RWPE2 (cell line): ENCODE measurements at regions not wholly inside any gene's neighbourhood (a gene's known extent, or its start where the extent isn't known, plus 50 kb on each side); places are given as distances from the start of the nearest gene placed in this dataset.

Experiments used
- ATAC-seq: fragments of 200-7000 bp; cut with Tn5 transposase; 3 replicates; pipeline ENCODE4 v1.9.1; 2021; ENCODE audit warnings: low read depth
- DNase-seq: peaks from one replicate; pipeline ENCODE4 v3.0.0-alpha.2; 2020; ENCODE audit warnings: low spot score
- H3K27ac ChIP-seq: fragments of 450-650 bp; 2 replicates; pipeline ENCODE4 v1.5.1; 2017; ENCODE audit warnings: mild to moderate bottlenecking; ENCODE audit not compliant: poor library complexity, severe bottlenecking
- H3K27me3 ChIP-seq: fragments of 250-450 bp; sonication (Bioruptor Pico); 2 replicates; pipeline ENCODE4 v1.5.1; 2021; ENCODE audit warnings: mild to moderate bottlenecking, moderate library complexity; ENCODE audit not compliant: insufficient read depth, poor library complexity, severe bottlenecking
- H3K36me3 ChIP-seq: fragments of 250-450 bp; sonication (Bioruptor Pico); 2 replicates; pipeline ENCODE4 v1.5.1; 2020; ENCODE audit warnings: low read depth, mild to moderate bottlenecking, moderate library complexity
- H3K4me1 ChIP-seq: fragments of 250-450 bp; sonication (Bioruptor Pico); 2 replicates; pipeline ENCODE4 v1.5.1; 2021; ENCODE audit warnings: mild to moderate bottlenecking, moderate library complexity; ENCODE audit not compliant: insufficient read depth, poor library complexity, severe bottlenecking
- H3K4me3 ChIP-seq: fragments of 250-450 bp; sonication (Bioruptor Pico); 2 replicates; pipeline ENCODE4 v1.5.1; 2021; ENCODE audit warnings: mild to moderate bottlenecking, moderate library complexity; ENCODE audit not compliant: severe bottlenecking
- H3K9me3 ChIP-seq: fragments of 250-450 bp; sonication (Bioruptor Pico); 2 replicates; pipeline ENCODE4 v1.5.1; 2021; ENCODE audit warnings: mild to moderate bottlenecking, moderate library complexity; ENCODE audit not compliant: severe bottlenecking
- TF ChIP-seq, protein P1 (sequence below): fragments of 450-650 bp; IDR thresholded peaks from one replicate; pipeline ENCODE4 v1.5.1; 2017; ENCODE audit warnings: mild to moderate bottlenecking, moderate library complexity; ENCODE audit not compliant: poor library complexity, severe bottlenecking

DNA sequence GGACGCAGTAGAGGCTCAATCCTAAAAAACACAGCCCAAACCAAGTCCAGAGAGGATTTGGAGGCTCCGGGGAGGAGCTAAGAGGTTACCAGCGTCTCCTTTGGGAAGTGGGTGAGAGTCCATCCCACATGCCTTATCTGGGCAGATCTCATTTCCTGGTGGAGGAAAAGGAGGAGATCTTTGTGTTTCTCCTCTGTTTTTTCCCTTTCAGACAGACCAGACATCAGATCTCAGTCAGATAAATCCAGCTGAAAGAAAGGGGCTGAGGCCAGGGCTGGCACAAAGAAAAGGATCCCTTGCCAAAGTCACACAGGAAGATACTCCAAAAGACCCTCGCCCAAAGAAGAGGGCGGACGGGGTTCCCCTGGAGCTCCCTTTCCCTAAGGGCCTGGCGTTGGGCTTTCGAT lies 58.3 kb upstream of the COMTD1 start:
- Histone ChIP-seq H3K9me3 (no peaks in the 10 kb centered on the region), H3K36me3 (no peaks in the 10 kb centered on the region), H3K4me1 (peaks cover 16% of the 10 kb centered on the region), H3K4me3 (no peak overlapping the region), H3K27me3 (no peaks in the 10 kb centered on the region), H3K27ac (peak overlapping the region; percentile 79)
- DNase-seq, result no peak
- TF ChIP-seq, protein P1, sequence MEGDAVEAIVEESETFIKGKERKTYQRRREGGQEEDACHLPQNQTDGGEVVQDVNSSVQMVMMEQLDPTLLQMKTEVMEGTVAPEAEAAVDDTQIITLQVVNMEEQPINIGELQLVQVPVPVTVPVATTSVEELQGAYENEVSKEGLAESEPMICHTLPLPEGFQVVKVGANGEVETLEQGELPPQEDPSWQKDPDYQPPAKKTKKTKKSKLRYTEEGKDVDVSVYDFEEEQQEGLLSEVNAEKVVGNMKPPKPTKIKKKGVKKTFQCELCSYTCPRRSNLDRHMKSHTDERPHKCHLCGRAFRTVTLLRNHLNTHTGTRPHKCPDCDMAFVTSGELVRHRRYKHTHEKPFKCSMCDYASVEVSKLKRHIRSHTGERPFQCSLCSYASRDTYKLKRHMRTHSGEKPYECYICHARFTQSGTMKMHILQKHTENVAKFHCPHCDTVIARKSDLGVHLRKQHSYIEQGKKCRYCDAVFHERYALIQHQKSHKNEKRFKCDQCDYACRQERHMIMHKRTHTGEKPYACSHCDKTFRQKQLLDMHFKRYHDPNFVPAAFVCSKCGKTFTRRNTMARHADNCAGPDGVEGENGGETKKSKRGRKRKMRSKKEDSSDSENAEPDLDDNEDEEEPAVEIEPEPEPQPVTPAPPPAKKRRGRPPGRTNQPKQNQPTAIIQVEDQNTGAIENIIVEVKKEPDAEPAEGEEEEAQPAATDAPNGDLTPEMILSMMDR, result no peak
- no peak for ATAC-seq

GRCh38 chr10:75293446-75293820 lies 57.7 kb upstream of the COMTD1 start:
- Histone ChIP-seq H3K27ac (peak overlapping the region; percentile 79), H3K36me3 (no peaks in the 10 kb centered on the region), H3K27me3 (no peaks in the 10 kb centered on the region), H3K4me3 (no peak overlapping the region), H3K4me1 (peaks cover 16% of the 10 kb centered on the region), H3K9me3 (no peaks in the 10 kb centered on the region)
- TF ChIP-seq, protein P1, result no peak
- no peak for ATAC-seq
- DNase-seq, result no peak

- ATAC-seq, result no peak
- Histone ChIP-seq H3K4me3 (no peak overlapping the region), H3K36me3 (no peaks in the 10 kb centered on the region), H3K4me1 (peaks cover 16% of the 10 kb centered on the region), H3K9me3 (no peaks in the 10 kb centered on the region), H3K27me3 (no peaks in the 10 kb centered on the region), H3K27ac (no peak overlapping the region)
- TF ChIP-seq, protein P1, result no peak
- no peak for DNase-seq
Measured at GRCh38 chr10:75292794-75293445, 57.2 kb upstream of the COMTD1 start.

DNA sequence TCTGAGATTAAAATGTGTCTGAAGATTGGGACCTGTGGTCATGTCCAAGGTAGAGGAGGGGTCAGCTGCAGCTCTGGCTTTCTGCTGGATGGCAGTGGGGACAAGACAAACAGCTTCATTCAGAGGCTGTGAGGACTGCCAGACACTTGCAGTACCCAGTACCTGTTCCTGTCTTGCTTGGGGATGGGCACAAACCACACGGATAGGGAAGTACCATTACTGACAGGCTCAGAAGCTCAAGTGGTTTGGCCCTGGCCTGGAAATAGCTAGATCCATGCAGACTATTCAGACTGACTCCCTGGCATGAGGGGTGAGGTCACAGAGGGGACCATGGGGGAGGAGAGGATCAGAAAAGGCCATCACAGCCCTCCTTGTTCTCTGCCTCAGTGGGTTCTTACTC lies 56.0 kb upstream of the COMTD1 start:
- no peak for ATAC-seq
- H3K27ac ChIP-seq, result no peak overlapping the region
- H3K9me3 ChIP-seq, result no peaks in the 10 kb centered on the region
- TF ChIP-seq, protein P1, result no peak
- H3K27me3 ChIP-seq, result no peaks in the 10 kb centered on the region
- H3K36me3 ChIP-seq, result no peaks in the 10 kb centered on the region
- DNase-seq, result no peak
- H3K4me3 ChIP-seq, result no peak overlapping the region
- peaks cover 16% of the 10 kb centered on the region for H3K4me1 ChIP-seq

GRCh38 chr10:75288140-75288711 lies 52.5 kb upstream of the COMTD1 start:
- H3K27ac ChIP-seq, result no peak overlapping the region
- TF ChIP-seq, protein P1, result no peak
- H3K36me3 ChIP-seq, result no peaks in the 10 kb centered on the region
- H3K27me3 ChIP-seq, result no peaks in the 10 kb centered on the region
- ATAC-seq (no peak), DNase-seq (no peak)
- H3K9me3 ChIP-seq, result no peaks in the 10 kb centered on the region
- no peaks in the 10 kb centered on the region for H3K4me1 ChIP-seq
- H3K4me3 ChIP-seq, result no peak overlapping the region
